HepG2 (cell line): ENCODE measurements at regions not wholly inside any gene's neighbourhood (a gene's known extent, or its start where the extent isn't known, plus 50 kb on each side); places are given as distances from the start of the nearest gene placed in this dataset.
"Not testable (repeated sequence)": the region's sequence is repeated elsewhere in the genome, so short reads cannot be mapped to it uniquely, and the experiment has no call there.

Source experiments
- HNRNPK ChIP-seq: fragments of 200-400 bp; formaldehyde crosslinking; IDR thresholded peaks from 2 replicates; pipeline ENCODE4 v1.6.1; 2018; ENCODE audit warnings: low read length, low read depth, moderate library complexity, mild to moderate bottlenecking; ENCODE audit not compliant: poor library complexity, severe bottlenecking
- MXI1 ChIP-seq: IDR thresholded peaks from 3 replicates; pipeline ENCODE4 v1.6.1; 2012; ENCODE audit warnings: low read depth, low read length, inconsistent platforms, borderline replicate concordance
- U2AF1 ChIP-seq: fragments of 200-400 bp; formaldehyde crosslinking; optimal IDR thresholded peaks from 2 replicates; pipeline ENCODE3; 2017; ENCODE audit warnings: mild to moderate bottlenecking, low read depth, low read length
- ZFP1 ChIP-seq: IDR thresholded peaks from 2 replicates; pipeline ENCODE4 v1.6.1; 2016
- ZNF143 ChIP-seq: sonication (generic); formaldehyde crosslinking; IDR thresholded peaks from 2 replicates; pipeline ENCODE4 v1.4.0; 2020; ENCODE audit warnings: missing genetic modification reagents
- ZNF180 ChIP-seq: sonication (generic); formaldehyde crosslinking; IDR thresholded peaks from 2 replicates; pipeline ENCODE4 v1.4.0; 2020; ENCODE audit warnings: low read depth, missing genetic modification reagents, borderline replicate concordance
- ZNF639 ChIP-seq: conservative IDR thresholded peaks from 2 replicates; pipeline ENCODE4 v1.6.1; 2018; ENCODE audit warnings: missing genetic modification reagents
- ZNF766 ChIP-seq: sonication (generic); formaldehyde crosslinking; IDR thresholded peaks from 2 replicates; pipeline ENCODE4 v1.5.0; 2020; ENCODE audit warnings: missing genetic modification reagents, borderline replicate concordance

GRCh38 chr16:88230967-88231615 lies 151.7 kb upstream of the ZNF469 start:
- TF ChIP-seq ZNF143 (CRISPR knock-in tag); ZNF180; HNRNPK; ZNF766 (CRISPR knock-in tag); MXI1; U2AF1; ZNF639; ZFP1 (CRISPR knock-in tag): not testable (repeated sequence)
